IPS DF 4.7 (cell line): ENCODE measurements at regions not wholly inside any gene's neighbourhood (a gene's known extent, or its start where the extent isn't known, plus 50 kb on each side); places are given as distances from the start of the nearest gene placed in this dataset.
"Not testable (repeated sequence)": the region's sequence is repeated elsewhere in the genome, so short reads cannot be mapped to it uniquely, and the experiment has no call there.

Source experiments
- DNase-seq: peaks from one replicate; pipeline ENCODE4 v3.0.0-alpha.2; 2013; ENCODE audit warnings: low spot score; ENCODE audit errors: extremely low read depth

GRCh38 chr3:102382201-102382600, 52.6 kb upstream of the ZPLD1 start:
- DNase-seq, result not testable (repeated sequence)
